ENCODE measurements at regions not wholly inside any gene's neighbourhood (a gene's known extent, or its start where the extent isn't known, plus 50 kb on each side); places are given as distances from the start of the nearest gene placed in this dataset.

GRCh38 chr5:142445266-142445665 lies 120.4 kb upstream of the SPRY4 start:
- TF ChIP-seq SIN3A (IDR thresholded peaks at IDR 0.05; ENCODE audit: borderline replicate concordance, insufficient read depth, low read length): no peak
- TF ChIP-seq FOXP2 (optimal IDR thresholded peaks at IDR 0.05; ENCODE audit: borderline replicate concordance, extremely low read depth, extremely low read length, insufficient read depth): no peak
- no peak for TF ChIP-seq TAF1 (IDR thresholded peaks at IDR 0.05; ENCODE audit: borderline replicate concordance, insufficient read depth, low read length)
- no peak for TF ChIP-seq REST (IDR thresholded peaks at IDR 0.05; ENCODE audit: insufficient read depth in 1 of 2, low read depth in 2 of 2, low read length in 2 of 2)
- no peak for TF ChIP-seq POLR2AphosphoS5 (IDR thresholded peaks at IDR 0.05; ENCODE audit: low read depth, low read length)

- TF ChIP-seq SIN3A (IDR thresholded peaks at IDR 0.05; ENCODE audit: borderline replicate concordance, insufficient read depth, low read length): no peak
- no peak for TF ChIP-seq TAF1 (IDR thresholded peaks at IDR 0.05; ENCODE audit: borderline replicate concordance, insufficient read depth, low read length)
- no peak for TF ChIP-seq REST (IDR thresholded peaks at IDR 0.05; ENCODE audit: insufficient read depth in 1 of 2, low read depth in 2 of 2, low read length in 2 of 2)
- no peak for TF ChIP-seq FOXP2 (optimal IDR thresholded peaks at IDR 0.05; ENCODE audit: borderline replicate concordance, extremely low read depth, extremely low read length, insufficient read depth)
- no peak for TF ChIP-seq POLR2AphosphoS5 (IDR thresholded peaks at IDR 0.05; ENCODE audit: low read depth, low read length)
Observed at GRCh38 chr5:142441616-142442015, 116.8 kb upstream of the SPRY4 start.

- TF ChIP-seq TAF1 (IDR thresholded peaks at IDR 0.05; ENCODE audit: borderline replicate concordance, insufficient read depth, low read length): no peak
- TF ChIP-seq FOXP2 (optimal IDR thresholded peaks at IDR 0.05; ENCODE audit: borderline replicate concordance, extremely low read depth, extremely low read length, insufficient read depth): no peak
- no peak for TF ChIP-seq SIN3A (IDR thresholded peaks at IDR 0.05; ENCODE audit: borderline replicate concordance, insufficient read depth, low read length)
- TF ChIP-seq POLR2AphosphoS5 (IDR thresholded peaks at IDR 0.05; ENCODE audit: low read depth, low read length): no peak
- no peak for TF ChIP-seq REST (IDR thresholded peaks at IDR 0.05; ENCODE audit: insufficient read depth in 1 of 2, low read depth in 2 of 2, low read length in 2 of 2)
Observed at GRCh38 chr5:142439207-142439860, 114.5 kb upstream of the SPRY4 start.

- TF ChIP-seq FOXP2 (optimal IDR thresholded peaks at IDR 0.05; ENCODE audit: borderline replicate concordance, extremely low read depth, extremely low read length, insufficient read depth): no peak
- TF ChIP-seq SIN3A (IDR thresholded peaks at IDR 0.05; ENCODE audit: borderline replicate concordance, insufficient read depth, low read length): no peak
- no peak for TF ChIP-seq POLR2AphosphoS5 (IDR thresholded peaks at IDR 0.05; ENCODE audit: low read depth, low read length)
- TF ChIP-seq TAF1 (IDR thresholded peaks at IDR 0.05; ENCODE audit: borderline replicate concordance, insufficient read depth, low read length): no peak
- TF ChIP-seq REST (IDR thresholded peaks at IDR 0.05; ENCODE audit: insufficient read depth in 1 of 2, low read depth in 2 of 2, low read length in 2 of 2): no peak
Observed at GRCh38 chr5:142438573-142438972, 113.8 kb upstream of the SPRY4 start.

All from PFSK-1 (cell line).